ENCODE measurements at regions not wholly inside any gene's neighbourhood (a gene's known extent, or its start where the extent isn't known, plus 50 kb on each side); places are given as distances from the start of the nearest gene placed in this dataset.

DNA sequence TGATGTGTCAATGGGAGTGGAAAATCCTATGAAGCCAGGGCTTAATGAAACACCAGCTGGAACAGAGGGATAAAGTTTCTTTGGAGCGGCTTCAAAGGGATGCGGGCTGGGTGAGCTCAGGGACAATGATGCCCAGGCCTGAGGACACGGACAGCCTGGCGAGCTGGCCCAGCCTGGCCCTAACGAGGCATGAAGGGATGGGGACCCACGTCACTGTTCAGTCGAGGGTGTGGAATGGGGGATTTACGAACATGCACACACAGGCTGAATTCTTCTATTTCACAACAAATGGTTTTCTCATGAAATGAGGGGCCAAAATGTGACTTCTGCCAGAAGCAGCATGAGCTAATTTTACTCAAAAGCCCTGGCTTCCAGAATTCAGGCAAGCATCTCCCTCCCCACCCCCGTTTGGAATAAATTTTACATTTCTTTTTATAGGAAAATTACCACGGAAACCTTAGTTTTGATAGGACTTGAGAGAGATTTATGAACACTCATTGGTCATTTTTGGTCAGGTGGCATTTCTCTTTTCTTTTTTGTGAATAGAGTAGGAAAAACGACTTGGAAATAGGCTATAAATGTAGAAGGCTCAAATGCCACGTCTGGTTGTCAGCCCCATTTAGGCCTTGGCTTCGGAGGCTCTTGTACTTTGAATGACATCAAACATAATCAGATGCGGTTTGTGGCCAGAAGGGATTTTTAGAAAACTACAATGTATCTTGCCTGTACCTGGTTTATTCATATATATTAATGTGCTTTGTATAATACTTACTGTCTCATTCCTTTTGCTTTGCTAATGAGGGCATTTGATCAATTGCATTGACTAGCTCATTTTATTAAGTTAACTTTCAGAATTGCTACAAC lies 893.8 kb upstream of the CELF4 start:
- TF ChIP-seq CTCF (IDR thresholded peaks at IDR 0.05) (no peak), POLR2A (IDR thresholded peaks at IDR 0.05) (no peak)
